MCF 10A (cell line): ENCODE measurements at regions not wholly inside any gene's neighbourhood (a gene's known extent, or its start where the extent isn't known, plus 50 kb on each side); places are given as distances from the start of the nearest gene placed in this dataset.

Source experiments
- BruUV-seq: library from RNA; stranded (reverse); fragments of 400-500 nt; replicated peaks from 2 replicates; lab custom pipeline; 2021; lab: Mats Ljungman, UMichigan
- CTCF ChIA-PET: fragments of 300-600 bp; sonication (Branson Sonifier 250); formaldehyde crosslinking; extraction: SDS; loops from one replicate; lab custom pipeline; 2021; ENCODE audit warnings: antibody characterized with exemption, inconsistent platforms; lab: Yijun Ruan, JAX
- POLR2A ChIA-PET: fragments of 300-600, 350-650 bp; sonication (Branson Sonifier 250); formaldehyde crosslinking; extraction: SDS; loops from one replicate; lab custom pipeline; 2020; ENCODE audit warnings: antibody characterized with exemption, inconsistent platforms; lab: Yijun Ruan, JAX
- DNase-seq: peaks from one replicate; pipeline ENCODE4 v3.0.0-alpha.2; 2018; ENCODE audit not compliant: unreplicated experiment
- H3K27ac Mint-ChIP-seq: one replicate; pipeline ENCODE4 v1.8.0; 2022; ENCODE audit warnings: mild to moderate bottlenecking, low read depth, mixed read lengths; ENCODE audit not compliant: unreplicated experiment
- H3K27me3 Mint-ChIP-seq: one replicate; pipeline ENCODE4 v1.8.0; 2022; ENCODE audit warnings: mixed read lengths; ENCODE audit not compliant: insufficient read depth, unreplicated experiment
- H3K36me3 Mint-ChIP-seq: one replicate; pipeline ENCODE4 v1.8.0; 2022; ENCODE audit warnings: mild to moderate bottlenecking, moderate library complexity, mixed read lengths; ENCODE audit not compliant: insufficient read depth, unreplicated experiment
- H3K4me1 Mint-ChIP-seq: one replicate; pipeline ENCODE4 v1.8.0; 2022; ENCODE audit warnings: mixed read lengths; ENCODE audit not compliant: insufficient read depth, unreplicated experiment
- H3K4me3 Mint-ChIP-seq: one replicate; pipeline ENCODE4 v1.8.0; 2022; ENCODE audit warnings: mild to moderate bottlenecking, moderate library complexity, mixed read lengths; ENCODE audit not compliant: unreplicated experiment
- H3K9me3 Mint-ChIP-seq: one replicate; pipeline ENCODE4 v1.8.0; 2022; ENCODE audit warnings: mixed read lengths; ENCODE audit not compliant: unreplicated experiment
- CTCF ChIP-seq: fragments of 200-600 bp; IDR thresholded peaks from one replicate; pipeline ENCODE4 v1.8.0; 2022; ENCODE audit warnings: antibody characterized with exemption, mild to moderate bottlenecking; ENCODE audit not compliant: unreplicated experiment
- intact Hi-C: fragments of 100-400 bp; cut with micrococcal nuclease; formaldehyde crosslinking; loops from 2 replicates; pipeline ENCODE4 v1.14.1; 2022

GRCh38 chr11:26851291-26851690 is 129.4 kb upstream of the SLC5A12 start:
- H3K4me3 Mint-ChIP-seq = no peak overlapping the region
- TF ChIP-seq CTCF = no peak
- no peaks in the 10 kb centered on the region for H3K36me3 Mint-ChIP-seq
- BruUV-seq = no TSS peak
- no peaks in the 10 kb centered on the region for H3K27me3 Mint-ChIP-seq
- POLR2A ChIA-PET = interaction anchor here (1.5 kb wide), 1 partner anchor 40 kb away, joined by 4 read pairs; no protein-coding TSS in a partner anchor
- CTCF ChIA-PET = no interaction called here
- H3K4me1 Mint-ChIP-seq = peaks cover 6% of the 10 kb centered on the region
- intact Hi-C loops = no loop called here
- no peaks in the 10 kb centered on the region for H3K9me3 Mint-ChIP-seq
- no peak overlapping the region for H3K27ac Mint-ChIP-seq
- DNase-seq = no peak

- no peaks in the 10 kb centered on the region for H3K27me3 Mint-ChIP-seq
- no peak overlapping the region for H3K4me3 Mint-ChIP-seq
- peaks cover 6% of the 10 kb centered on the region for H3K4me1 Mint-ChIP-seq
- H3K27ac Mint-ChIP-seq = no peak overlapping the region
- no peak for TF ChIP-seq CTCF
- H3K9me3 Mint-ChIP-seq = no peaks in the 10 kb centered on the region
- DNase-seq = no peak
- ChIA-PET POLR2A (interaction anchor here (1.3 to 1.5 kb wide), 2 partner anchors 12 to 40 kb away, joined by 3 to 4 read pairs; no protein-coding TSS in a partner anchor), CTCF (no interaction called here)
- intact Hi-C loops = no loop called here
- no TSS peak for BruUV-seq
- no peaks in the 10 kb centered on the region for H3K36me3 Mint-ChIP-seq
Observed at GRCh38 chr11:26851696-26852095, 129.8 kb upstream of the SLC5A12 start.

- intact Hi-C loops = no loop called here
- TF ChIP-seq CTCF = no peak
- no peak for DNase-seq
Observed at GRCh38 chr11:26858098-26858497, 135.8 kb upstream of the FIBIN start.

GRCh38 chr11:26859416-26859815 is 134.5 kb upstream of the FIBIN start:
- Mint-ChIP-seq H3K36me3 (no peaks in the 10 kb centered on the region), H3K9me3 (no peaks in the 10 kb centered on the region), H3K4me3 (no peak overlapping the region), H3K27me3 (no peaks in the 10 kb centered on the region), H3K27ac (no peak overlapping the region), H3K4me1 (no peaks in the 10 kb centered on the region)
- intact Hi-C loops = no loop called here
- no TSS peak for BruUV-seq
- ChIA-PET POLR2A (no interaction called here), CTCF (no interaction called here)
- DNase-seq = no peak
- no peak for TF ChIP-seq CTCF

More at GRCh38 chr11:26858098-26858497, 135.8 kb upstream of the FIBIN start:
- ChIA-PET CTCF (no interaction called here), POLR2A (no interaction called here)
- Mint-ChIP-seq H3K36me3 (no peaks in the 10 kb centered on the region), H3K4me1 (peaks cover 6% of the 10 kb centered on the region), H3K27ac (no peak overlapping the region), H3K4me3 (no peak overlapping the region), H3K9me3 (no peaks in the 10 kb centered on the region), H3K27me3 (no peaks in the 10 kb centered on the region)
- BruUV-seq = no TSS peak
